Colonic mucosa (tissue), 4 donors: ENCODE measurements at regions not wholly inside any gene's neighbourhood (a gene's known extent, or its start where the extent isn't known, plus 50 kb on each side); places are given as distances from the start of the nearest gene placed in this dataset.

Source experiments
- DNase-seq: peaks from one replicate; pipeline ENCODE4 v3.0.0-alpha.2; 2020
- H3K27ac ChIP-seq: fragments of 200-600 bp; one replicate; pipeline ENCODE4 v1.8.0; 2021
- H3K27me3 ChIP-seq: fragments of 200-600 bp; one replicate; pipeline ENCODE4 v1.8.0; 2021
- H3K36me3 ChIP-seq: fragments of 200-600 bp; one replicate; pipeline ENCODE4 v1.8.0; 2021
- H3K4me1 ChIP-seq: fragments of 200-600 bp; one replicate; pipeline ENCODE4 v1.8.0; 2021; ENCODE audit warnings: mild to moderate bottlenecking
- H3K4me3 ChIP-seq: fragments of 200-600 bp; one replicate; pipeline ENCODE4 v1.8.0; 2021
- H3K9ac ChIP-seq, 2 donors: one replicate each; pipeline ENCODE4 v1.7.0; 2013; ENCODE audit warnings: control low read depth in 2 of 2, low read depth in 2 of 2, low read length in 2 of 2
- H3K9me3 ChIP-seq: fragments of 200-600 bp; one replicate; pipeline ENCODE4 v1.8.0; 2021
- intact Hi-C: fragments of 100-400 bp; cut with DNase I; formaldehyde crosslinking; loops from one replicate; pipeline ENCODE4 v1.14.1; 2022
- TF ChIP-seq, protein P1 (sequence below): fragments of 200-600 bp; IDR thresholded peaks from one replicate; pipeline ENCODE4 v1.8.0; 2022; ENCODE audit warnings: antibody characterized with exemption, mild to moderate bottlenecking
- donor health status: healthy.
- donor health status: DM: no; HTN: no; CAD: no.
- donor health status: DM: no; HTN: no; CAD: no.

DNA sequence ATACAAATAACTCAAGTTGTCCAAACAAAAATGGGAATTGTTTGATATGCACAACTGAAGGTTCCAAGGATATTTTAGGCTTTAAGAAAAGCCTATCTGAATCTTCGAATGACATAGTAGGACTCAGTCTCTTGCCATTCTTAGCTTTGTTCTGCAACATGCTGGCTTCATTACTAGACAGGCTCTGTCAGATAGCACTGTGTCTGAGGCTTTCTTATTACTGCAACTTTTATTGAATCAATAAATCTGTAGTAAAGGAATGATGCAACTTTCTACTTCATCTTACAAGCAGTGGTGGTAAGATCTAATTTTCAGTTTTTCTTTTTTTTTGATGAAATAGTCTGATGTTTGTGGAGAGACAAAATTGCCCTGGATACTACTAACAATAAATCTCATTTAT is 319.3 kb upstream of the CCDC179 start:
- Histone ChIP-seq H3K4me1 (no peaks in the 10 kb centered on the region), H3K9ac (no peak overlapping the region), H3K27ac (no peak overlapping the region), H3K36me3 (no peaks in the 10 kb centered on the region), H3K9me3 (no peaks in the 10 kb centered on the region), H3K4me3 (no peak overlapping the region), H3K27me3 (no peaks in the 10 kb centered on the region)
- intact Hi-C loops: no loop called here
- DNase-seq: no peak
- TF ChIP-seq, protein P1, sequence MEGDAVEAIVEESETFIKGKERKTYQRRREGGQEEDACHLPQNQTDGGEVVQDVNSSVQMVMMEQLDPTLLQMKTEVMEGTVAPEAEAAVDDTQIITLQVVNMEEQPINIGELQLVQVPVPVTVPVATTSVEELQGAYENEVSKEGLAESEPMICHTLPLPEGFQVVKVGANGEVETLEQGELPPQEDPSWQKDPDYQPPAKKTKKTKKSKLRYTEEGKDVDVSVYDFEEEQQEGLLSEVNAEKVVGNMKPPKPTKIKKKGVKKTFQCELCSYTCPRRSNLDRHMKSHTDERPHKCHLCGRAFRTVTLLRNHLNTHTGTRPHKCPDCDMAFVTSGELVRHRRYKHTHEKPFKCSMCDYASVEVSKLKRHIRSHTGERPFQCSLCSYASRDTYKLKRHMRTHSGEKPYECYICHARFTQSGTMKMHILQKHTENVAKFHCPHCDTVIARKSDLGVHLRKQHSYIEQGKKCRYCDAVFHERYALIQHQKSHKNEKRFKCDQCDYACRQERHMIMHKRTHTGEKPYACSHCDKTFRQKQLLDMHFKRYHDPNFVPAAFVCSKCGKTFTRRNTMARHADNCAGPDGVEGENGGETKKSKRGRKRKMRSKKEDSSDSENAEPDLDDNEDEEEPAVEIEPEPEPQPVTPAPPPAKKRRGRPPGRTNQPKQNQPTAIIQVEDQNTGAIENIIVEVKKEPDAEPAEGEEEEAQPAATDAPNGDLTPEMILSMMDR: no peak

DNA sequence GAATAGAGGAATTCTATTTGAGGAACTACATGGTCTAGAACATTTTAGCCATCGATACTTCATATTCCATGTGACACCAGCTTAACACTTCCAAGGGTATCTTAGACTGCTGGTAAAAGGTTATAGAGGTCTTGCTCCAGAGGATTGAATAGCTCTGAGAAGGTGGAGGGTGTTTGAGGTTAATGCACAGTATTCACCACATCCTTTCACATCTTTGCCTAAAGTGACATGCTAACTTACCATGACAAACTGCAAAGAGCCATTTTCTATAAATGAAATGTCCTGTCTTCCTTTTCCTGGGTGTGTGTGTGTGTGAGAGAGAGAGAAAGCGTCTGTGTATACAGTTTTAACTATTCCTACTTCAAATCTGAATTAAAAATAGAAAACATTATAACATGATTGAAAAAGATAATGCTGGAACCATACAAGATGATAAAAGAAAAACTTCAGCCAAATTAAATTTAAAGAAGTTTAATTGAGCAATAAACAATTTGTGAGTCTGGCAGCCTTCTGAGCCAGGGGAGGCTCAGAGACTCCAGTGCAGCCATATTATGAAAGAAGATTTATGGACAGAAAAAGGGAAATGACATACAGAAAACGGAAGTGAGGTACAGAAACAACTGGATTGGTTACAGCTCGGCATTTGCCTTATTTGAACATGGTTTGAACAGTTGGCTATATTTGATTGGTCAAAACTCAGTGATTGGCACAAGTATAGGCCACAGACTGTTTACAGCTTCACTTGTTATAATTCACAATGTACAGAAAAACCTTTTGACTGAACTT is 320.9 kb upstream of the CCDC179 start:
- intact Hi-C loops: no loop called here
- TF ChIP-seq, protein P1: no peak
- Histone ChIP-seq H3K27ac (no peak overlapping the region), H3K36me3 (no peaks in the 10 kb centered on the region), H3K27me3 (no peaks in the 10 kb centered on the region), H3K9ac (no peak overlapping the region), H3K4me3 (no peak overlapping the region), H3K9me3 (no peaks in the 10 kb centered on the region), H3K4me1 (no peaks in the 10 kb centered on the region)
- DNase-seq: no peak

DNA sequence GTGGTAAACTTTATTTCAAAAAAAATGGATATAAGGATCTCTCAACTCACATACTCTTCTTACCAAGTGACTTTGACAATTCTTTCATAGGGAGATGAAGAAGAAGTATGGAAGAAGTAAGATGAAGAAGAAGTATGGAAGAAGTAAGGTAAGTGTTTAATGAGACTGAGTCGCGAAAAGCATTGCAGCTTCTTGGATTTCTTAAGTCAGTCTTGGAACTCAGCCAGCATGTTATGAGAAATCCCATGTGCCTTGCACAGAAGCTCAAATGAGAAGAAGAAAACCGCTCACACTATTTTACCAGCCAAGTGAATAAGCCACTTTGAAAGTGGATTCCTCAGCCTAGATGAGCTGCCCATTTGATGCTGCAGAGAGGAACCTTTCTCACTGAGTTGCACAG is 332.0 kb upstream of the CCDC179 start:
- Histone ChIP-seq H3K4me3 (no peak overlapping the region), H3K4me1 (no peaks in the 10 kb centered on the region), H3K27ac (no peak overlapping the region), H3K9me3 (no peaks in the 10 kb centered on the region), H3K9ac (no peak overlapping the region), H3K27me3 (no peaks in the 10 kb centered on the region), H3K36me3 (no peaks in the 10 kb centered on the region)
- TF ChIP-seq, protein P1: no peak
- intact Hi-C loops: no loop called here
- no peak for DNase-seq

DNA sequence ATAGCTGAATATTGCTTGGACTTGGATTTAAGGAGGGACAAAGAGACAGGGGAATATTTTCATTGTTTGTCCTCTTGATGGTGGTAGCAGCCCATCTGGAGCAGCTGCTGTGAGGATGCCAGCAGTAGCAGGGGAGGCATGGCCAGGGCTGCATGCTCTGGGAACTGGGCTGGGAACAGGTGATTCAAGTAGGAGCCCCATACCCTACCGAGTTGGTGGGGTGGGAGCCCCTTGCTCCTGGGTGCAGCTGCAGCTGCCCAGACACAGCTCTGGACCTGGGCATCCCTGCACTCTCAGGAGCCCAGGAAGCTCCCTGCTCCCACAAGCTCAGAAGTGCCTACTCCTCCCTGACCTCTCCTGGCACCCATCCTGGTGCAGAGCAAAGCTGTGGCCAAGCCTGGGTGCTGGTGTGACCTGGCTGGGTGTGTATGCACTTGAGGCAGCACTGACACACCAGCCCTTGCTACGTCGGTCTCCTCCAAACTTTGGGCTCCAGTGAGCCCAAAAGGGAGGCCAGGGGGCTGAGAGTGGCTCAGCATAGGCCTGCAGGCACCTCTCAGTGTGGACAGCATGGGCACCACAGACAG is 341.8 kb upstream of the CCDC179 start:
- Histone ChIP-seq H3K36me3 (no peaks in the 10 kb centered on the region), H3K4me1 (no peaks in the 10 kb centered on the region), H3K4me3 (no peak overlapping the region)

DNA sequence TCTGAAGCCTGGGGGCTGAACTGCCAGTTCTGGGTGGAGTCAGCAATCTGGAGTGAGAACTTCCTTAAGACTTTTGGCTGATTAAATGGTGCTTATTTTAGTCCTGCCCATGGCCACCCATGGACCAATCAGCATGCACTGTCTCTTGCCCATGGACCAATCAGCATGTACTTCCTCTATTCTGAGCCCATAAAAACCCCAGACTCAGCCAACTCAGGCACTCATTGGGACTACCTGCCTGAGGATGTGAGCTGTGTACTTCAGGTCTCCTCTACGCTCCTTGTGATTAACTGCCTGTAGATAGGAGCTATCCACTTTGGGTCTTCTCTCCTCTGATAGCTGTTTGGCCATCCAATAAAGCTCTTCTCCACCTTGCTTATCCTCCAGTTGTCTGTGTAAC is 342.3 kb upstream of the CCDC179 start:
- no peak overlapping the region for H3K9ac ChIP-seq
- H3K9me3 ChIP-seq: no peaks in the 10 kb centered on the region
- no peak for DNase-seq
- H3K27ac ChIP-seq: no peak overlapping the region
- H3K4me1 ChIP-seq: no peaks in the 10 kb centered on the region
- H3K27me3 ChIP-seq: no peaks in the 10 kb centered on the region
- TF ChIP-seq, protein P1: no peak
- H3K36me3 ChIP-seq: no peaks in the 10 kb centered on the region
- no peak overlapping the region for H3K4me3 ChIP-seq
- intact Hi-C loops: no loop called here

More for the DNA sequence above, 341.8 kb upstream of the CCDC179 start:
- Histone ChIP-seq H3K27ac (no peak overlapping the region), H3K27me3 (no peaks in the 10 kb centered on the region), H3K9me3 (no peaks in the 10 kb centered on the region), H3K9ac (no peak overlapping the region)
- TF ChIP-seq, protein P1: no peak
- intact Hi-C loops: no loop called here
- DNase-seq: no peak
